Ovary (tissue), 7 donors: ENCODE measurements at regions not wholly inside any gene's neighbourhood (a gene's known extent, or its start where the extent isn't known, plus 50 kb on each side); places are given as distances from the start of the nearest gene placed in this dataset.

Experiments
- DNase-seq, 5 donors: peaks; one replicate each; pipeline ENCODE4 v3.0.0-alpha.2; 2019 to 2020
- H3K27ac ChIP-seq, 2 donors: fragments of 200-600 bp; one replicate each; pipeline versions ENCODE4 v1.5.1 to v1.8.0; 2019 to 2022
- H3K27me3 ChIP-seq: fragments of 200-600 bp; one replicate; pipeline ENCODE4 v1.8.0; 2022
- H3K36me3 ChIP-seq: fragments of 200-600 bp; sonication (generic); one replicate; pipeline ENCODE4 v1.5.1; 2019
- H3K4me1 ChIP-seq: one replicate; pipeline ENCODE4 v1.8.1; 2013; ENCODE audit warnings: mild to moderate bottlenecking, moderate library complexity; ENCODE audit not compliant: insufficient read depth
- H3K4me3 ChIP-seq: fragments of 200-600 bp; sonication (generic); one replicate; pipeline ENCODE4 v1.5.1; 2017
- H3K9me3 ChIP-seq, 2 donors: fragments of 200-600 bp in 1 of 2; sonication (generic) in 1 of 2; one replicate each; pipeline versions ENCODE4 v1.5.1 to v1.8.1; 2013 to 2019; ENCODE audit warnings: mild to moderate bottlenecking in 1 of 2, moderate library complexity in 1 of 2
- CTCF ChIP-seq, 3 donors: fragments of 450-650 bp in 2 of 3; fragments of 200-600 bp in 1 of 3; IDR thresholded peaks; one replicate each; pipeline versions ENCODE4 v1.5.1 to v1.8.0; 2016 to 2022; ENCODE audit warnings: antibody characterized with exemption in 3 of 3, mild to moderate bottlenecking in 1 of 3
- EP300 ChIP-seq: sonication (generic); formaldehyde crosslinking; IDR thresholded peaks from one replicate; pipeline ENCODE4 v1.6.1; 2017; ENCODE audit warnings: antibody characterized with exemption
- POLR2A ChIP-seq: fragments of 450-650 bp; IDR thresholded peaks from one replicate; pipeline ENCODE4 v1.6.1; 2017; ENCODE audit warnings: antibody characterized with exemption, mild to moderate bottlenecking, moderate library complexity
- whole genome bisulfite sequencing, 3 donors: extraction: QIAGEN DNeasy Blood & Tissue Kit in 1 of 3; methylation state at CpG; one replicate each; pipeline versions ENCODE4 v1.1.5 to v1.1.7; 2013 to 2017; 5-methylcytosine and 5-hydroxymethylcytosine counted together
- intact Hi-C, 4 donors: fragments of 100-400 bp; cut with DNase I; formaldehyde crosslinking; loops; one replicate each; pipeline versions ENCODE4 v1.11.0 to v1.15.1; 2022 to 2023
- donor health status: DM: no; HTN: no; CAD: no; lungs with moderate emphysema.
- donor health status: DM: no; HTN: no; CAD: no.
- donor health status: Bipolar disorder and iron deficiency.
- donor health status: DM: no; HTN: no; CAD: no.
- donor health status: DM: yes; HTN: yes; CAD: no.

GRCh38 chr5:14034963-14035362 lies 90.5 kb upstream of the DNAH5 start:
- intact Hi-C loops, result no loop called here
- WGBS, 3 donors, result 49 to 77% (median 72%) methylated on average over 3 of the region's 3 CpGs
- TF ChIP-seq EP300, result no peak
- no peak for TF ChIP-seq POLR2A
- no peak for TF ChIP-seq CTCF (IDR thresholded peaks at IDR 0.05)
- Histone ChIP-seq H3K9me3 (no peaks in the 10 kb centered on the region), H3K36me3 (no peaks in the 10 kb centered on the region), H3K4me1 (peaks cover 5% of the 10 kb centered on the region), H3K27ac (no peak overlapping the region), H3K27me3 (no peaks in the 10 kb centered on the region), H3K4me3 (no peak overlapping the region)
- no peak for DNase-seq

- no peaks in the 10 kb centered on the region for H3K27me3 ChIP-seq
- intact Hi-C loops, result no loop called here
- no peak overlapping the region for H3K4me3 ChIP-seq
- no peaks in the 10 kb centered on the region for H3K9me3 ChIP-seq
- 80 to 85% (median 81%) methylated on average over 3 of the region's 3 CpGs for WGBS, 3 donors
- H3K27ac ChIP-seq, result no peak overlapping the region
- TF ChIP-seq CTCF (IDR thresholded peaks at IDR 0.05), result no peak
- no peak for TF ChIP-seq POLR2A
- TF ChIP-seq EP300, result no peak
- no peaks in the 10 kb centered on the region for H3K36me3 ChIP-seq
- no peak for DNase-seq
- peaks cover 5% of the 10 kb centered on the region for H3K4me1 ChIP-seq
Observed at GRCh38 chr5:14032918-14033317, 88.4 kb upstream of the DNAH5 start.

- H3K4me3 ChIP-seq, result no peak overlapping the region
- no peaks in the 10 kb centered on the region for H3K4me1 ChIP-seq
- no peaks in the 10 kb centered on the region for H3K27me3 ChIP-seq
- DNase-seq, result no peak
- WGBS, 3 donors, result 56 to 57% (median 56%) methylated on average over 7 of the region's 7 CpGs
- no peak for TF ChIP-seq EP300
- no peak for TF ChIP-seq POLR2A
- TF ChIP-seq CTCF (IDR thresholded peaks at IDR 0.05), result no peak
- intact Hi-C loops, result no loop called here
- H3K27ac ChIP-seq, result no peak overlapping the region
- no peaks in the 10 kb centered on the region for H3K9me3 ChIP-seq
- H3K36me3 ChIP-seq, result no peaks in the 10 kb centered on the region
Observed at GRCh38 chr5:14028938-14029584, 84.6 kb upstream of the DNAH5 start.

- intact Hi-C loops, result no loop called here
- TF ChIP-seq EP300 (no peak), CTCF (IDR thresholded peaks at IDR 0.05) (no peak)
- Histone ChIP-seq H3K36me3 (no peaks in the 10 kb centered on the region), H3K4me3 (no peak overlapping the region), H3K27me3 (no peaks in the 10 kb centered on the region), H3K27ac (no peak overlapping the region), H3K4me1 (no peaks in the 10 kb centered on the region), H3K9me3 (no peaks in the 10 kb centered on the region)
- 96 to 100% (median 98%) methylated on average over 1 of the region's 1 CpG for WGBS, 3 donors
- no peak for DNase-seq
Observed at GRCh38 chr5:14028188-14028587, 83.7 kb upstream of the DNAH5 start.
